ENCODE measurements at regions not wholly inside any gene's neighbourhood (a gene's known extent, or its start where the extent isn't known, plus 50 kb on each side); places are given as distances from the start of the nearest gene placed in this dataset.

GRCh38 chr1:240021709-240022108, 70.0 kb upstream of the FMN2 start:
- intact Hi-C loops (cut with DNase I; ENCODE audit: low total_unique reads), result no loop called here
- DNase-seq (ENCODE audit: low spot score in 2 of 2), result no peak
- H3K27me3 ChIP-seq, result no peaks in the 10 kb centered on the region
- H3K27ac ChIP-seq, result no peak overlapping the region
- no peak overlapping the region for H3K4me3 ChIP-seq
- TF ChIP-seq POLR2AphosphoS5 (IDR thresholded peaks at IDR 0.05) (no peak), POLR2A (IDR thresholded peaks at IDR 0.05) (no peak), CTCF (IDR thresholded peaks at IDR 0.05) (no peak)
- peaks cover 0 to 10% of the 10 kb centered on the region in 2 donors for H3K9me3 ChIP-seq
- H3K4me1 ChIP-seq, result no peaks in the 10 kb centered on the region
- H3K36me3 ChIP-seq, result no peaks in the 10 kb centered on the region

- Histone ChIP-seq H3K4me1 (no peaks in the 10 kb centered on the region), H3K9me3 (peaks cover 0 to 5% of the 10 kb centered on the region in 2 donors), H3K4me3 (no peak overlapping the region), H3K27ac (no peak overlapping the region), H3K27me3 (no peaks in the 10 kb centered on the region), H3K36me3 (no peaks in the 10 kb centered on the region)
- DNase-seq (ENCODE audit: low spot score in 2 of 2), result no peak
- TF ChIP-seq POLR2A (IDR thresholded peaks at IDR 0.05) (no peak), CTCF (IDR thresholded peaks at IDR 0.05) (peak in 2 of 3 donors; percentile 31 to 71)
- intact Hi-C loops (cut with DNase I; ENCODE audit: low total_unique reads), result no loop called here
Observed at GRCh38 chr1:240027059-240027462, 64.6 kb upstream of the FMN2 start.

- DNase-seq (ENCODE audit: low spot score in 2 of 2), result no peak
- Histone ChIP-seq H3K27me3 (no peaks in the 10 kb centered on the region), H3K4me3 (no peak overlapping the region), H3K36me3 (no peaks in the 10 kb centered on the region), H3K4me1 (no peaks in the 10 kb centered on the region), H3K27ac (no peak overlapping the region), H3K9me3 (no peaks in the 10 kb centered on the region)
- intact Hi-C loops (cut with DNase I; ENCODE audit: low total_unique reads), result no loop called here
- TF ChIP-seq POLR2A (IDR thresholded peaks at IDR 0.05), result no peak
- no peak for TF ChIP-seq CTCF (IDR thresholded peaks at IDR 0.05)
- TF ChIP-seq POLR2AphosphoS5 (IDR thresholded peaks at IDR 0.05), result no peak
Observed at GRCh38 chr1:240029418-240029817, 62.3 kb upstream of the FMN2 start.

GRCh38 chr1:240030236-240030635, 61.4 kb upstream of the FMN2 start:
- Histone ChIP-seq H3K27me3 (no peaks in the 10 kb centered on the region), H3K9me3 (no peaks in the 10 kb centered on the region), H3K4me3 (no peak overlapping the region), H3K27ac (no peak overlapping the region), H3K36me3 (no peaks in the 10 kb centered on the region), H3K4me1 (no peaks in the 10 kb centered on the region)
- no peak for TF ChIP-seq CTCF (IDR thresholded peaks at IDR 0.05)
- TF ChIP-seq POLR2A (IDR thresholded peaks at IDR 0.05), result no peak
- TF ChIP-seq POLR2AphosphoS5 (IDR thresholded peaks at IDR 0.05), result no peak
- DNase-seq (ENCODE audit: low spot score in 2 of 2), result no peak
- intact Hi-C loops (cut with DNase I; ENCODE audit: low total_unique reads), result no loop called here

- no peak overlapping the region for H3K4me3 ChIP-seq
Observed at GRCh38 chr1:240031009-240031408, 60.7 kb upstream of the FMN2 start.

More at GRCh38 chr1:240031009-240031408, 60.7 kb upstream of the FMN2 start:
- no peaks in the 10 kb centered on the region for H3K4me1 ChIP-seq
- H3K9me3 ChIP-seq, result no peaks in the 10 kb centered on the region
- no peak overlapping the region for H3K27ac ChIP-seq
- intact Hi-C loops (cut with DNase I; ENCODE audit: low total_unique reads), result no loop called here
- DNase-seq (ENCODE audit: low spot score in 2 of 2), result no peak
- H3K36me3 ChIP-seq, result no peaks in the 10 kb centered on the region
- no peaks in the 10 kb centered on the region for H3K27me3 ChIP-seq
- TF ChIP-seq POLR2AphosphoS5 (IDR thresholded peaks at IDR 0.05) (no peak), CTCF (IDR thresholded peaks at IDR 0.05) (no peak), POLR2A (IDR thresholded peaks at IDR 0.05) (no peak)

Measured in breast epithelium (tissue), 4 donors.